ENCODE measurements at regions not wholly inside any gene's neighbourhood (a gene's known extent, or its start where the extent isn't known, plus 50 kb on each side); places are given as distances from the start of the nearest gene placed in this dataset.

DNA sequence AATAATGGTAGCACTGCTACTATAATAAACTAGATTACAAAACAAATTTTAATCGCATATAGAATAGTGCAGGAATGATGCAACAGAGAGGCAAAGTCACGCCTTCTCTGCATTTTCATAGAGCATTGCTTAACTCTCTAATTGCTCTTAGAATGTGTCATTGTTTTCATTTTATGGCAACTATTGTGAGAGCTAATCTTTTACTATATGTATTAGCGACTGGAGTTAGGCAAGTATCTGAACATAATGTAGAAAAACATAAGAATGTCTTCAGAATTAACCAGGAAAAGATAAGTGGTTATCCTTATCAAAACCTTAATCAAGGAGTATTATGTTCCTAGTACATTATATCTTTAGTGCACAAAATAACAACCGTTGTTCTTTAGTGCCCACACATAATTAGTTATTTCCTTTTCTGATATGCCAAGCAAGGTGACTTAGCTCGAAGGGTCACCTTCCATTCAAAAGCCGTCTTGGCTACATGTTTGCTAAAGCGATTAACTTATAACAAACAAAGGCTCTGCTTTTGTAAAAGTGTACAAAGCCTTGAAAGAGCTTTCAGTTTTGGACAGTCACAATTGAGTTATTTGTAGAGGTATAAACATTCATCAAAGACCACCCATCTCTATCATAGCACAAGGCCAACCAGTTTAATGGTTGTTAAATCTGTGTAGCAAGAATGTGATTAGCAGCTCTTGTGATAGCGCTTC is 1328.9 kb downstream of the ROBO2 start:
- TF ChIP-seq, protein P1, sequence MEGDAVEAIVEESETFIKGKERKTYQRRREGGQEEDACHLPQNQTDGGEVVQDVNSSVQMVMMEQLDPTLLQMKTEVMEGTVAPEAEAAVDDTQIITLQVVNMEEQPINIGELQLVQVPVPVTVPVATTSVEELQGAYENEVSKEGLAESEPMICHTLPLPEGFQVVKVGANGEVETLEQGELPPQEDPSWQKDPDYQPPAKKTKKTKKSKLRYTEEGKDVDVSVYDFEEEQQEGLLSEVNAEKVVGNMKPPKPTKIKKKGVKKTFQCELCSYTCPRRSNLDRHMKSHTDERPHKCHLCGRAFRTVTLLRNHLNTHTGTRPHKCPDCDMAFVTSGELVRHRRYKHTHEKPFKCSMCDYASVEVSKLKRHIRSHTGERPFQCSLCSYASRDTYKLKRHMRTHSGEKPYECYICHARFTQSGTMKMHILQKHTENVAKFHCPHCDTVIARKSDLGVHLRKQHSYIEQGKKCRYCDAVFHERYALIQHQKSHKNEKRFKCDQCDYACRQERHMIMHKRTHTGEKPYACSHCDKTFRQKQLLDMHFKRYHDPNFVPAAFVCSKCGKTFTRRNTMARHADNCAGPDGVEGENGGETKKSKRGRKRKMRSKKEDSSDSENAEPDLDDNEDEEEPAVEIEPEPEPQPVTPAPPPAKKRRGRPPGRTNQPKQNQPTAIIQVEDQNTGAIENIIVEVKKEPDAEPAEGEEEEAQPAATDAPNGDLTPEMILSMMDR (IDR thresholded peaks at IDR 0.05): no peak
- no peak for TF ChIP-seq POLR2A (IDR thresholded peaks at IDR 0.05)

Measured in upper lobe of left lung (tissue), 4 donors.